ENCODE measurements at regions not wholly inside any gene's neighbourhood (a gene's known extent, or its start where the extent isn't known, plus 50 kb on each side); places are given as distances from the start of the nearest gene placed in this dataset.

GRCh38 chr1:162944974-162945674 is 84.1 kb upstream of the CCDC190 start:
- TF ChIP-seq CTCF (conservative IDR thresholded peaks at IDR 0.05) (no peak), ZFX (IDR thresholded peaks at IDR 0.05) (no peak)

All from C4-2B (cell line).